Endothelial cell (in vitro differentiated cells): ENCODE measurements at regions not wholly inside any gene's neighbourhood (a gene's known extent, or its start where the extent isn't known, plus 50 kb on each side); places are given as distances from the start of the nearest gene placed in this dataset.

Source experiments
- DNase-seq: peaks from one replicate; pipeline ENCODE4 v3.0.0; 2021; ENCODE audit warnings: low spot score
- H3K27ac Mint-ChIP-seq: one replicate; pipeline ENCODE4 v1.8.0; 2021; ENCODE audit warnings: mixed read lengths, inconsistent platforms; ENCODE audit not compliant: unreplicated experiment
- H3K27me3 Mint-ChIP-seq: one replicate; pipeline ENCODE4 v1.8.0; 2021; ENCODE audit warnings: mild to moderate bottlenecking, moderate library complexity, mixed read lengths, inconsistent platforms; ENCODE audit not compliant: unreplicated experiment
- H3K36me3 Mint-ChIP-seq: one replicate; pipeline ENCODE4 v1.8.0; 2021; ENCODE audit warnings: mild to moderate bottlenecking, low read depth, mixed read lengths, inconsistent platforms; ENCODE audit not compliant: unreplicated experiment
- H3K4me1 Mint-ChIP-seq: one replicate; pipeline ENCODE4 v1.8.0; 2021; ENCODE audit warnings: mild to moderate bottlenecking, mixed read lengths, inconsistent platforms; ENCODE audit not compliant: unreplicated experiment
- H3K4me3 Mint-ChIP-seq: one replicate; pipeline ENCODE4 v1.8.0; 2021; ENCODE audit warnings: mild to moderate bottlenecking, mixed read lengths, inconsistent platforms; ENCODE audit not compliant: unreplicated experiment
- H3K9me3 Mint-ChIP-seq: one replicate; pipeline ENCODE4 v1.8.0; 2021; ENCODE audit warnings: mixed read lengths, inconsistent platforms; ENCODE audit not compliant: unreplicated experiment
- CTCF ChIP-seq: fragments of 200-600 bp; sonication (generic); IDR thresholded peaks from one replicate; pipeline ENCODE4 v1.5.0; 2021; ENCODE audit warnings: antibody characterized with exemption; ENCODE audit not compliant: unreplicated experiment

- Mint-ChIP-seq H3K4me1 (peaks cover 15% of the 10 kb centered on the region), H3K9me3 (peaks cover under 1% of the 10 kb centered on the region), H3K27ac (no peak overlapping the region), H3K4me3 (no peak overlapping the region), H3K27me3 (peaks cover 5% of the 10 kb centered on the region), H3K36me3 (no peaks in the 10 kb centered on the region)
- no peak for DNase-seq
- no peak for TF ChIP-seq CTCF
Observed at GRCh38 chr1:4975856-4976255, 321.4 kb downstream of the AJAP1 start.

DNA sequence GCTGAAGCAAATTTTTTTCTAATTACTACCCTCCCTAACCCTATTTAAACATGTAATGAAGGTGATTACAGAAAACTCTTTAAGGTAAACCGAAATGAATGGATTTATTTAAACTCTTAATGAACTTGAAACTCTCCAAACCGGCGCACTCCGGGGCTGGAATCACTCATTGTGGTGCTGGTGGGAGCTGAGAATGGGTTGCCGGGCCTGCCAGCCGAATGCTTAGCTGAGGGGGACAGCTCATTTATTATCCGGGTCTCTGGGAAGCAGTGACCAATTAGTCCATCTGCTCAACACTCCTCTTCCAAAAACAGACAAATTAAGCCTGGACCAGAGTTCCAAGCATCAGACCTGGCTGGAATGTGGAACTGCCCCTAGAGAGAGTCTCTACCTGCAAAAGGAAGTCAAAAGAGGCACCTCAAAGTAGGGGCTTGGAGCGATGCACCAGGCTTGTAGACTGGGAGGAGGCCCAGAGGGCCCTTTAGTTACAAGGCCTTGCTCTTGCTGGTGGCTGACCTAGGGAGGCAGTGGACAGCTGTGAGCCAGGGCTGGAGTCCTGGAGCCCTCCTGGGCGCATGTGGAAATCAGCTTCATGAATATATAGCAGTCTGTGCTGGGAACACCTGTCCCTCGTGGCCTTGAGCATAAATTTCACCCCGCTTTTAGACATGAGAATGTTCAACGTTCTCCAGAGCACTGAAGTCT, 320.7 kb downstream of the AJAP1 start:
- H3K27me3 Mint-ChIP-seq: peaks cover 5% of the 10 kb centered on the region
- H3K4me3 Mint-ChIP-seq: no peak overlapping the region
- TF ChIP-seq CTCF: no peak
- no peak overlapping the region for H3K27ac Mint-ChIP-seq
- H3K9me3 Mint-ChIP-seq: peaks cover 4% of the 10 kb centered on the region
- DNase-seq: no peak
- no peaks in the 10 kb centered on the region for H3K36me3 Mint-ChIP-seq
- peaks cover 10% of the 10 kb centered on the region for H3K4me1 Mint-ChIP-seq

GRCh38 chr1:4973341-4973740, 318.9 kb downstream of the AJAP1 start:
- H3K4me1 Mint-ChIP-seq: no peaks in the 10 kb centered on the region
- no peak for DNase-seq
- no peak for TF ChIP-seq CTCF
- H3K36me3 Mint-ChIP-seq: no peaks in the 10 kb centered on the region
- H3K27me3 Mint-ChIP-seq: peaks cover 3% of the 10 kb centered on the region
- H3K27ac Mint-ChIP-seq: no peak overlapping the region
- H3K9me3 Mint-ChIP-seq: peaks cover 4% of the 10 kb centered on the region
- no peak overlapping the region for H3K4me3 Mint-ChIP-seq

GRCh38 chr1:4972761-4973320, 318.4 kb downstream of the AJAP1 start:
- Mint-ChIP-seq H3K9me3 (peaks cover 4% of the 10 kb centered on the region), H3K4me1 (no peaks in the 10 kb centered on the region), H3K27ac (no peak overlapping the region), H3K4me3 (no peak overlapping the region), H3K27me3 (peaks cover 3% of the 10 kb centered on the region), H3K36me3 (no peaks in the 10 kb centered on the region)
- no peak for DNase-seq
- TF ChIP-seq CTCF: no peak

DNA sequence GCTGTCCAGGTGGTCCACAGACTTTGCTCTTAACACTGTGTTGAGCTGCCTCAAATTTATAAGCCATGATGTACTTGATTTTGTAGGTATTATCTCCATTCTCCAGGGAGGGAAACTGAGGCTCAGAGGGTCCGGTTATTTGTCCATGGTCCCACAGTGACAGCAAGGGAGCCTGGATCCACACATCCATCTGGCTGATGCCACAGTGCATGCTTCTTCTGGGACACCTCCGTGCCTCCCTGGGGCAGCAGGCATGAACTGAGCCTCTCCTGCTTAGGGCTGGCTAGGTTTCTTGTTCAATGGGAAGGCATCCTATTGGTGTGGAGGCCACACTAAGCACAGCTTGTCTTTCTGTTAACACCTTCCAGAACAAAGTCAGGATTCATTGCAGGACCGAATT, 317.3 kb downstream of the AJAP1 start:
- Mint-ChIP-seq H3K27me3 (peaks cover 3% of the 10 kb centered on the region), H3K36me3 (no peaks in the 10 kb centered on the region), H3K9me3 (peaks cover 4% of the 10 kb centered on the region), H3K4me3 (no peak overlapping the region), H3K4me1 (peaks cover 4% of the 10 kb centered on the region), H3K27ac (no peak overlapping the region)
- TF ChIP-seq CTCF: no peak
- no peak for DNase-seq
